Epithelial cell of esophagus (primary cell): ENCODE measurements at regions not wholly inside any gene's neighbourhood (a gene's known extent, or its start where the extent isn't known, plus 50 kb on each side); places are given as distances from the start of the nearest gene placed in this dataset.

Source experiments
- DNase-seq: peaks from one replicate; pipeline ENCODE4 v3.0.0; 2010; ENCODE audit warnings: low read depth
- H3K4me3 ChIP-seq: 2 replicates; pipeline ENCODE4 v1.5.1; 2011; ENCODE audit warnings: mild to moderate bottlenecking, low read length, control low read depth
- CTCF ChIP-seq: IDR thresholded peaks from 2 replicates; pipeline ENCODE4 v1.5.1; 2011; ENCODE audit warnings: low read depth, mild to moderate bottlenecking, low read length, control low read depth, inconsistent platforms; ENCODE audit not compliant: insufficient read depth; ENCODE audit errors: missing control alignments

- no peak for TF ChIP-seq CTCF
- DNase-seq: no peak
- no peak overlapping the region for H3K4me3 ChIP-seq
These were observed 196.9 kb upstream of the SLC24A3 start for GRCh38 chr20:19015351-19016139.

GRCh38 chr20:19016140-19016497 is 196.3 kb upstream of the SLC24A3 start:
- no peak for DNase-seq
- no peak for TF ChIP-seq CTCF
- H3K4me3 ChIP-seq: no peak overlapping the region

GRCh38 chr20:19017104-19017690 is 195.2 kb upstream of the SLC24A3 start:
- no peak for TF ChIP-seq CTCF
- H3K4me3 ChIP-seq: no peak overlapping the region
- DNase-seq: no peak

GRCh38 chr20:19018881-19019280 is 193.6 kb upstream of the SLC24A3 start:
- DNase-seq: no peak
- H3K4me3 ChIP-seq: no peak overlapping the region
- no peak for TF ChIP-seq CTCF

GRCh38 chr20:19019734-19020364 is 192.6 kb upstream of the SLC24A3 start:
- no peak for TF ChIP-seq CTCF
- DNase-seq: no peak

GRCh38 chr20:19021406-19022117 is 190.9 kb upstream of the SLC24A3 start:
- no peak for DNase-seq
- no peak for TF ChIP-seq CTCF
- no peak overlapping the region for H3K4me3 ChIP-seq

More at GRCh38 chr20:19019734-19020364, 192.6 kb upstream of the SLC24A3 start:
- H3K4me3 ChIP-seq: no peak overlapping the region
